ENCODE measurements at regions not wholly inside any gene's neighbourhood (a gene's known extent, or its start where the extent isn't known, plus 50 kb on each side); places are given as distances from the start of the nearest gene placed in this dataset.
"Not testable (repeated sequence)": the region's sequence is repeated elsewhere in the genome, so short reads cannot be mapped to it uniquely, and the experiment has no call there.

DNA sequence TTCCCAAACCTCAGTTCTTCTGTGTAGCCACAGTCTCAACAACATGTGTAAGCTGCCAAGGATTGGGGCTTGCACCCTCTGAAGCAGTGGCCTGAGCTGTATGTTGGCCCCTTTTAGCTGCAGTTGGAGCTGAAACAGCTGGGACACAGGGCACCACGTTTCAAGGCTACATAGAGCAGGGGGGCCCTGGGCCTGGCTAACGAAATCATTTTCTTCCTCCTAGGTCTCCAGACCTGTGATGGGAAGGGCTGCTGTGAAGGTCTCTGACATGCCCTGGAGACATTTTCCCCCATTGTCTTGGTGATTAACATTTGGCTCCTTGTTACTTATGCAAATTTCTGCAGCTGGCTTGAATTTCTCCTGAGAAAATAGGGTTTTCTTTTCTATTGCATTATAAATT, 112.6 kb downstream of the PDHA2 start:
- not testable (repeated sequence) for TF ChIP-seq CTCF (IDR thresholded peaks at IDR 0.05; ENCODE audit: low read length); EZH2 (IDR thresholded peaks at IDR 0.05; ENCODE audit: borderline replicate concordance, low read length)
